AG04450 (cell line): ENCODE measurements at regions not wholly inside any gene's neighbourhood (a gene's known extent, or its start where the extent isn't known, plus 50 kb on each side); places are given as distances from the start of the nearest gene placed in this dataset.

Experiments used
- CTCF ChIA-PET: fragments of 300-600, 350-600 bp; formaldehyde crosslinking; extraction: SDS; loops from one replicate; lab custom pipeline; 2022; ENCODE audit warnings: antibody characterized with exemption, inconsistent platforms; lab: Charles Lee
- POLR2A ChIA-PET: fragments of 350-600 bp; formaldehyde crosslinking; extraction: SDS; loops from one replicate; lab custom pipeline; 2021; ENCODE audit warnings: antibody characterized with exemption, inconsistent platforms; lab: Yijun Ruan, JAX
- DNase-seq: peaks from one replicate; pipeline ENCODE4 v3.0.0-alpha.2; 2011; ENCODE audit warnings: low read depth, low spot score
- H3K27ac ChIP-seq: one replicate; pipeline ENCODE4 v1.5.1; 2012; ENCODE audit warnings: low read depth, low read length, control low read depth
- H3K27me3 ChIP-seq: one replicate; pipeline ENCODE4 v1.6.0; 2012; ENCODE audit warnings: low read length; ENCODE audit not compliant: control insufficient read depth, insufficient read depth
- H3K4me3 ChIP-seq: 2 replicates; pipeline ENCODE4 v1.5.1; 2011; ENCODE audit warnings: mild to moderate bottlenecking, low read depth, low read length, control low read depth
- H3K9me3 ChIP-seq: 2 replicates; pipeline ENCODE4 v1.5.1; 2012; ENCODE audit warnings: low read length; ENCODE audit not compliant: control insufficient read depth, insufficient read depth
- CTCF ChIP-seq: IDR thresholded peaks from 2 replicates; pipeline ENCODE4 v1.5.1; 2011; ENCODE audit warnings: low read depth, low read length, control low read depth, inconsistent platforms

GRCh38 chr7:51757960-51758359, 441.4 kb upstream of the COBL start:
- Histone ChIP-seq H3K27ac (no peak overlapping the region), H3K9me3 (peaks cover 11% of the 10 kb centered on the region), H3K4me3 (no peak overlapping the region), H3K27me3 (no peaks in the 10 kb centered on the region)
- TF ChIP-seq CTCF, result no peak
- no peak for DNase-seq
- ChIA-PET CTCF (no interaction called here), POLR2A (no interaction called here)

GRCh38 chr7:51732951-51733350, 416.3 kb upstream of the COBL start:
- Histone ChIP-seq H3K4me3 (no peak overlapping the region), H3K27ac (no peak overlapping the region), H3K9me3 (peaks cover 15% of the 10 kb centered on the region; the same call in 1 of the 2 replicates), H3K27me3 (no peaks in the 10 kb centered on the region)
- TF ChIP-seq CTCF, result no peak
- ChIA-PET POLR2A (no interaction called here), CTCF (no interaction called here)
- DNase-seq, result no peak

- ChIA-PET POLR2A (no interaction called here), CTCF (no interaction called here)
- no peak for TF ChIP-seq CTCF
- Histone ChIP-seq H3K9me3 (peaks cover 12% of the 10 kb centered on the region; the same call in 1 of the 2 replicates), H3K4me3 (no peak overlapping the region), H3K27ac (no peak overlapping the region), H3K27me3 (no peaks in the 10 kb centered on the region)
- no peak for DNase-seq
Measured at GRCh38 chr7:51732116-51732515, 415.5 kb upstream of the COBL start.

- Histone ChIP-seq H3K4me3 (no peak overlapping the region), H3K27me3 (no peaks in the 10 kb centered on the region), H3K27ac (no peak overlapping the region), H3K9me3 (peaks cover 12% of the 10 kb centered on the region; the same call in 1 of the 2 replicates)
- CTCF ChIA-PET, result no interaction called here
- no peak for TF ChIP-seq CTCF
- DNase-seq, result no peak
- POLR2A ChIA-PET, result no interaction called here
Measured at GRCh38 chr7:51731075-51731474, 414.5 kb upstream of the COBL start.

- DNase-seq, result no peak
- Histone ChIP-seq H3K9me3 (peaks cover 15% of the 10 kb centered on the region; the same call in 1 of the 2 replicates), H3K27me3 (no peaks in the 10 kb centered on the region), H3K4me3 (no peak overlapping the region), H3K27ac (no peak overlapping the region)
- CTCF ChIA-PET, result no interaction called here
- TF ChIP-seq CTCF, result no peak
- POLR2A ChIA-PET, result no interaction called here
Measured at GRCh38 chr7:51727441-51727840, 410.8 kb upstream of the COBL start.
